ENCODE measurements at regions not wholly inside any gene's neighbourhood (a gene's known extent, or its start where the extent isn't known, plus 50 kb on each side); places are given as distances from the start of the nearest gene placed in this dataset.

DNA sequence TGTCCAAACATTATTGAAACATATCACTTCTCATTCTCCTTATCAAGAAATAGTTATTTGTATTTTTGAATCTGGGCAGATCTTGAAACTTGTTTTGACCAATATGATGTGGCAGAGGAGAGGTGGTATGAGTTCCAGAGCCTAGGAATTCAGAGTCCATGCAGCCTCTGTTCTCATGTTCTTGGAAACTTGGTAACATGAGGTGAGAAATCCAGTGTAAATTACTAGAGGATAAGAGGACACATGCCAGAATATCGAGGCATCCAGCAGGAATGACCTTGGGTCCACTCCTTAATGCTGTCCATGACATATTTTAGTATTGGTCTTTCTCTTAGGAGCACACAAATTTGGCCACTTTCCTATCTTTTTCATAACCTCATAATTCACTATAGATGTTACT, 1374.6 kb downstream of the FSCB start:
- TF ChIP-seq, protein P1, sequence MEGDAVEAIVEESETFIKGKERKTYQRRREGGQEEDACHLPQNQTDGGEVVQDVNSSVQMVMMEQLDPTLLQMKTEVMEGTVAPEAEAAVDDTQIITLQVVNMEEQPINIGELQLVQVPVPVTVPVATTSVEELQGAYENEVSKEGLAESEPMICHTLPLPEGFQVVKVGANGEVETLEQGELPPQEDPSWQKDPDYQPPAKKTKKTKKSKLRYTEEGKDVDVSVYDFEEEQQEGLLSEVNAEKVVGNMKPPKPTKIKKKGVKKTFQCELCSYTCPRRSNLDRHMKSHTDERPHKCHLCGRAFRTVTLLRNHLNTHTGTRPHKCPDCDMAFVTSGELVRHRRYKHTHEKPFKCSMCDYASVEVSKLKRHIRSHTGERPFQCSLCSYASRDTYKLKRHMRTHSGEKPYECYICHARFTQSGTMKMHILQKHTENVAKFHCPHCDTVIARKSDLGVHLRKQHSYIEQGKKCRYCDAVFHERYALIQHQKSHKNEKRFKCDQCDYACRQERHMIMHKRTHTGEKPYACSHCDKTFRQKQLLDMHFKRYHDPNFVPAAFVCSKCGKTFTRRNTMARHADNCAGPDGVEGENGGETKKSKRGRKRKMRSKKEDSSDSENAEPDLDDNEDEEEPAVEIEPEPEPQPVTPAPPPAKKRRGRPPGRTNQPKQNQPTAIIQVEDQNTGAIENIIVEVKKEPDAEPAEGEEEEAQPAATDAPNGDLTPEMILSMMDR (IDR thresholded peaks at IDR 0.05) = no peak
- no peak for TF ChIP-seq REST (IDR thresholded peaks at IDR 0.05; ENCODE audit: insufficient read depth in 1 of 2, low read depth in 2 of 2, low read length in 1 of 2)

All from Panc1 (cell line).